ENCODE measurements at regions not wholly inside any gene's neighbourhood (a gene's known extent, or its start where the extent isn't known, plus 50 kb on each side); places are given as distances from the start of the nearest gene placed in this dataset.
"Not testable (repeated sequence)": the region's sequence is repeated elsewhere in the genome, so short reads cannot be mapped to it uniquely, and the experiment has no call there.

GRCh38 chr16:9141813-9142212 is 50.4 kb downstream of the HAPSTR1 start:
- no peak for DNase-seq (ENCODE audit: low read depth)

- no peak for DNase-seq (ENCODE audit: low read depth)
Observed at GRCh38 chr16:9144106-9144505, 52.7 kb downstream of the HAPSTR1 start.

- DNase-seq (ENCODE audit: low read depth), result no peak
Observed at GRCh38 chr16:9148374-9149015, 57.1 kb downstream of the HAPSTR1 start.

GRCh38 chr16:9151074-9151473 is 59.6 kb downstream of the HAPSTR1 start:
- DNase-seq (ENCODE audit: low read depth), result no peak

- peak; percentile 23 for DNase-seq (ENCODE audit: low read depth)
Observed at GRCh38 chr16:9151597-9151996, 60.2 kb downstream of the HAPSTR1 start.

GRCh38 chr16:9152649-9153501 is 61.4 kb downstream of the HAPSTR1 start:
- DNase-seq (ENCODE audit: low read depth), result no peak

- no peak for DNase-seq (ENCODE audit: low read depth)
Observed at GRCh38 chr16:9153502-9153864, 62.0 kb downstream of the HAPSTR1 start.

GRCh38 chr16:9154567-9155410 is 63.3 kb downstream of the HAPSTR1 start:
- DNase-seq (ENCODE audit: low read depth), result no peak

- DNase-seq (ENCODE audit: low read depth), result no peak
Observed at GRCh38 chr16:9155871-9156270, 64.4 kb downstream of the HAPSTR1 start.

GRCh38 chr16:9159839-9160550 is 68.6 kb downstream of the HAPSTR1 start:
- DNase-seq (ENCODE audit: low read depth), result peak; percentile 21

- no peak for DNase-seq (ENCODE audit: low read depth)
Observed at GRCh38 chr16:9160551-9160911, 69.1 kb downstream of the HAPSTR1 start.

GRCh38 chr16:9165681-9166080 is 74.2 kb downstream of the HAPSTR1 start:
- no peak for DNase-seq (ENCODE audit: low read depth)

- not testable (repeated sequence) for DNase-seq (ENCODE audit: low read depth)
Observed at GRCh38 chr16:9166326-9166993, 75.0 kb downstream of the HAPSTR1 start.

- DNase-seq (ENCODE audit: low read depth), result no peak
Observed at GRCh38 chr16:9169094-9169493, 77.7 kb downstream of the HAPSTR1 start.

- DNase-seq (ENCODE audit: low read depth), result no peak
Observed at GRCh38 chr16:9170470-9170869, 79.0 kb downstream of the HAPSTR1 start.

GRCh38 chr16:9176547-9177418 is 85.3 kb downstream of the HAPSTR1 start:
- DNase-seq (ENCODE audit: low read depth), result no peak

GRCh38 chr16:9177861-9178260 is 86.4 kb downstream of the HAPSTR1 start:
- no peak for DNase-seq (ENCODE audit: low read depth)

GRCh38 chr16:9183682-9184353 is 92.4 kb downstream of the HAPSTR1 start:
- DNase-seq (ENCODE audit: low read depth), result no peak

GRCh38 chr16:9184354-9184690 is 92.9 kb downstream of the HAPSTR1 start:
- no peak for DNase-seq (ENCODE audit: low read depth)

GRCh38 chr16:9185381-9185780 is 93.9 kb downstream of the HAPSTR1 start:
- DNase-seq (ENCODE audit: low read depth), result no peak
